SK-N-MC (cell line): ENCODE measurements at regions not wholly inside any gene's neighbourhood (a gene's known extent, or its start where the extent isn't known, plus 50 kb on each side); places are given as distances from the start of the nearest gene placed in this dataset.
"Not testable (repeated sequence)": the region's sequence is repeated elsewhere in the genome, so short reads cannot be mapped to it uniquely, and the experiment has no call there.

Source experiments
- DNase-seq: peaks from one replicate; pipeline ENCODE4 v3.0.0-alpha.2; 2011; ENCODE audit warnings: low read depth, low spot score
- H3K27ac ChIP-seq: fragments of 200-600 bp; sonication (generic); 2 replicates; pipeline ENCODE4 v1.5.1; 2016; ENCODE audit warnings: mixed run types
- H3K36me3 ChIP-seq: fragments of 200-600 bp; sonication (generic); 2 replicates; pipeline ENCODE4 v1.6.1; 2017; ENCODE audit warnings: antibody characterized with exemption, low read length, mixed read lengths; ENCODE audit not compliant: insufficient read depth
- H3K4me3 ChIP-seq: fragments of 200-600 bp; sonication (generic); 2 replicates; pipeline ENCODE4 v1.5.1; 2016
- H3K9ac ChIP-seq: fragments of 200-600 bp; sonication (generic); 2 replicates; pipeline ENCODE4 v1.8.0; 2017; ENCODE audit warnings: mixed run types, mixed read lengths; ENCODE audit not compliant: insufficient read length
- H3K9me3 ChIP-seq: fragments of 200-600 bp; sonication (generic); 2 replicates; pipeline ENCODE4 v1.6.1; 2017; ENCODE audit warnings: low read depth, mild to moderate bottlenecking, antibody characterized with exemption, low read length, moderate library complexity, mixed read lengths
- EZH2 ChIP-seq: fragments of 200-600 bp; sonication (generic); IDR thresholded peaks from one replicate; pipeline ENCODE4 v1.6.1; 2017; ENCODE audit warnings: antibody characterized with exemption
- FOXP2 ChIP-seq: optimal IDR thresholded peaks from 2 replicates; pipeline ENCODE3; 2011; ENCODE audit warnings: mild to moderate bottlenecking, moderate library complexity; ENCODE audit not compliant: insufficient read depth; ENCODE audit errors: extremely low read length, control extremely low read depth
- POLR2AphosphoS5 ChIP-seq: IDR thresholded peaks from 2 replicates; pipeline ENCODE4 v1.6.1; 2012; ENCODE audit warnings: mild to moderate bottlenecking, low read depth, low read length, borderline replicate concordance

- Histone ChIP-seq H3K9ac (no peak overlapping the region), H3K9me3 (no peaks in the 10 kb centered on the region), H3K27ac (no peak overlapping the region), H3K36me3 (no peaks in the 10 kb centered on the region), H3K4me3 (no peak overlapping the region)
- TF ChIP-seq EZH2 (no peak), FOXP2 (no peak), POLR2AphosphoS5 (no peak)
- DNase-seq: no peak
These were observed 1942.6 kb downstream of the PCDH7 start for GRCh38 chr4:32662803-32663202.

GRCh38 chr4:32672359-32672758 lies 1952.2 kb downstream of the PCDH7 start:
- TF ChIP-seq POLR2AphosphoS5: no peak
- no peak for TF ChIP-seq FOXP2
- TF ChIP-seq EZH2: no peak
- Histone ChIP-seq H3K27ac (no peak overlapping the region), H3K36me3 (no peaks in the 10 kb centered on the region), H3K9ac (no peak overlapping the region), H3K9me3 (no peaks in the 10 kb centered on the region), H3K4me3 (no peak overlapping the region)
- DNase-seq: no peak

- Histone ChIP-seq H3K36me3 (no peaks in the 10 kb centered on the region), H3K4me3 (no peak overlapping the region), H3K27ac (no peak overlapping the region), H3K9ac (no peak overlapping the region), H3K9me3 (no peaks in the 10 kb centered on the region)
- TF ChIP-seq POLR2AphosphoS5 (no peak), FOXP2 (no peak), EZH2 (no peak)
- no peak for DNase-seq
These were observed 1960.8 kb downstream of the PCDH7 start for GRCh38 chr4:32680946-32681345.

GRCh38 chr4:32684160-32684559 lies 1964.0 kb downstream of the PCDH7 start:
- H3K9ac ChIP-seq: no peak overlapping the region
- H3K36me3 ChIP-seq: no peaks in the 10 kb centered on the region
- TF ChIP-seq POLR2AphosphoS5 (no peak), FOXP2 (no peak), EZH2 (no peak)
- no peak for DNase-seq
- H3K9me3 ChIP-seq: no peaks in the 10 kb centered on the region
- no peak overlapping the region for H3K4me3 ChIP-seq
- no peak overlapping the region for H3K27ac ChIP-seq

- H3K9me3 ChIP-seq: no peaks in the 10 kb centered on the region
- H3K9ac ChIP-seq: no peak overlapping the region
- no peak overlapping the region for H3K4me3 ChIP-seq
- H3K36me3 ChIP-seq: no peaks in the 10 kb centered on the region
- TF ChIP-seq EZH2: no peak
- no peak for TF ChIP-seq FOXP2
- TF ChIP-seq POLR2AphosphoS5: no peak
- H3K27ac ChIP-seq: no peak overlapping the region
- DNase-seq: no peak
These were observed 1966.0 kb downstream of the PCDH7 start for GRCh38 chr4:32686123-32686522.

- Histone ChIP-seq H3K27ac (no peak overlapping the region), H3K36me3 (no peaks in the 10 kb centered on the region), H3K9me3 (no peaks in the 10 kb centered on the region), H3K4me3 (no peak overlapping the region), H3K9ac (no peak overlapping the region)
- TF ChIP-seq EZH2 (no peak), FOXP2 (no peak), POLR2AphosphoS5 (no peak)
- no peak for DNase-seq
These were observed 1969.3 kb downstream of the PCDH7 start for GRCh38 chr4:32689518-32689917.

- no peak for DNase-seq
- H3K4me3 ChIP-seq: no peak overlapping the region
- H3K27ac ChIP-seq: no peak overlapping the region
- H3K36me3 ChIP-seq: no peaks in the 10 kb centered on the region
- no peak overlapping the region for H3K9ac ChIP-seq
- no peaks in the 10 kb centered on the region for H3K9me3 ChIP-seq
- TF ChIP-seq POLR2AphosphoS5 (no peak), EZH2 (no peak), FOXP2 (no peak)
These were observed 1977.2 kb downstream of the PCDH7 start for GRCh38 chr4:32697281-32697814.

- Histone ChIP-seq H3K4me3 (no peak overlapping the region), H3K36me3 (no peaks in the 10 kb centered on the region), H3K27ac (no peak overlapping the region), H3K9me3 (no peaks in the 10 kb centered on the region), H3K9ac (no peak overlapping the region)
- DNase-seq: no peak
- no peak for TF ChIP-seq POLR2AphosphoS5
- TF ChIP-seq FOXP2: no peak
- no peak for TF ChIP-seq EZH2
These were observed 1980.7 kb downstream of the PCDH7 start for GRCh38 chr4:32700838-32701237.

- Histone ChIP-seq H3K36me3 (no peaks in the 10 kb centered on the region), H3K9ac (no peak overlapping the region), H3K9me3 (no peaks in the 10 kb centered on the region), H3K4me3 (no peak overlapping the region), H3K27ac (no peak overlapping the region)
- no peak for TF ChIP-seq EZH2
- no peak for TF ChIP-seq FOXP2
- no peak for TF ChIP-seq POLR2AphosphoS5
- DNase-seq: no peak
These were observed 1986.7 kb downstream of the PCDH7 start for GRCh38 chr4:32706893-32707292.

- not testable (repeated sequence) for H3K36me3 ChIP-seq, DNase-seq, H3K27ac ChIP-seq, H3K9me3 ChIP-seq, H3K4me3 ChIP-seq, H3K9ac ChIP-seq
These were observed 1996.0 kb downstream of the PCDH7 start for GRCh38 chr4:32716090-32716620.
